Stimulated activated CD4-positive, alpha-beta T cell treated with anti-CD3 and anti-CD28 coated beads, Interleukin-4, amount 100 ng/mL, for 24 hours (primary cell): ENCODE measurements at regions not wholly inside any gene's neighbourhood (a gene's known extent, or its start where the extent isn't known, plus 50 kb on each side); places are given as distances from the start of the nearest gene placed in this dataset.
"Not testable (repeated sequence)": the region's sequence is repeated elsewhere in the genome, so short reads cannot be mapped to it uniquely, and the experiment has no call there.

ENCODE experiments used
- DNase-seq: peaks from one replicate; pipeline ENCODE4 v3.0.0-alpha.2; 2020

DNA sequence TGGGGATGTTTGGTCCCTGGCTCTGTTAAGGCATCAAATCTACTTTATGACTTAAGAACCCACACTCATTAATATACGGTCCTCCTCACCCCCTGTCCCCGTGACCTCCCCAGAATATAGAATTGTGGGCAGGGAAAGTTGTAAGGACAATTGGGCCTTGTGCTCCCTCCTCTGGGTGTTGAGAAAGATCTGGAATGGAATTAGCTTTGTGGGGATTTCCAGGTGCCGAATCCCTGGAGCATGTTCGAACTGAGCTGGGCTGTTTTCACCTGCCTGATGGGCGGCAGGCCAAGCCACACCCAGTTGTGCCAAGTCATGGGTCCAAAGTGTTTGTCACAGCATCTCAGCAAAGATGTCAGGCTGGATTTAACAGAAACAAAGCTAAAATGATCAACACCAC is 349.3 kb upstream of the KLF3 start:
- DNase-seq: no peak

DNA sequence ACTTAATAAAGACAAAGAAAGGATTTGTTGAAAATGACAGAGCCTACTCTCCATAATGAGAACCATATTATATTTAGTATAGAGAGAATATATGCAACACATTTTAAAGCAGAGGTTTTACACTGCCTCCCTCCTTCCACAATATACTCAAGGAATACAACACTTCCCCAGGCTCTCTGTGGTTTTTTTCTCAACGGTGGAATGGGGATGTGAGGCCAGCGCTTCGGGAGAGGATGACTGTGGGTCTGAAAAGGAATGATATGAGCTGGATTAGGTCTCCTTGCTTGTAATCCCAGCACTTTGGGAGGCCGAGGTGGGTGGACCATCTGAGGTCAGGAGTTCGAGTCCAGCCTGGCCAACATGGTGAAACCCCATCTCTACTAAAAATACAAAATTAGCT is 348.7 kb upstream of the KLF3 start:
- DNase-seq: no peak

DNA sequence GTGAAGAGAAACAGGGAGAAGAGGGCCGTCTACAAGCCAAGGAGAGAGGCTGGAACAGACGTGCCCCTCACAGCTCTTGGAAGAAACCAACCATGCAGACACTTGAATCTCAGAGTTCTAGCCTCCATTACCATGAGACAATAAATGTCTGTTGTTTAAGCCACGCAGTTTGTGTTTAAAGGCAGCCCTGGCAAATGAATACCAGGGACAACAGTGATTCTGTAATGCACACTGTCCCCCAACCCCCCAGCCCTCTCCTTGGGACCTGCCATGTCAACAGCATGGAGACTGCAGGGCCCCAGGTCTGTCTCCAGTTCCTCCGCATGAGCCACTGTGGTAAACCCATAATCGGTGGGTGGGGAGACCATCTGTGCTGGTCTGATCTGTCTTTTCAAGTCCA is 348.0 kb upstream of the KLF3 start:
- no peak for DNase-seq

DNA sequence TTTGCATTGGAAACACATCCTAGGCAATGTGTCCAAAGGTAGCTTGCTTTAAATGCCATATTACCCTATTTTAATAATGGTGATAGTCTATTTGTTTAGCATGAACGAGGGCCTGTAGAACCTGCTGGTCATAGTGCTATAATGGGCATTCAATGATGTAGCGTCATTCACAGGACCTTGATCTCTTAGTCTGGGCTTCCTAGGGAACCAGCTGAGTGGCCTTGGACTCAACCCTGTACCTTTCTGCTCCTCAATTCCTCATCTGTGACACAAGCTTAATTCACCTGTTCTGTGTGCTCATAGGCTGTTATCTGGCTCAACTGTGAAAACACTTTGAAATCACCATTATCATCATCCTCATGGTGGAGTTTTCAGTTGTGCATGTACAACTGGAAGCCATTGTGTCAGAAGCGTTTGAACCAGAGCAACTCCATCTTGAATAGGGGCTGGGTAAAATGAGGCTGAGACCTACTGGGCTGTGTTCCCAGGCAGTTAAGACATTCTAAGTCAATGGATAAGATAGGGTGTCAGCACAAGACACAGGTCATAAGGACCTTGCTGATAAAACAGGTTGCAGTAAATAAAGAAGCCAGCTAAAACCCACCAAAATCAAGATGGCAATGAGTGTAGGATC is 346.8 kb upstream of the KLF3 start:
- no peak for DNase-seq

DNA sequence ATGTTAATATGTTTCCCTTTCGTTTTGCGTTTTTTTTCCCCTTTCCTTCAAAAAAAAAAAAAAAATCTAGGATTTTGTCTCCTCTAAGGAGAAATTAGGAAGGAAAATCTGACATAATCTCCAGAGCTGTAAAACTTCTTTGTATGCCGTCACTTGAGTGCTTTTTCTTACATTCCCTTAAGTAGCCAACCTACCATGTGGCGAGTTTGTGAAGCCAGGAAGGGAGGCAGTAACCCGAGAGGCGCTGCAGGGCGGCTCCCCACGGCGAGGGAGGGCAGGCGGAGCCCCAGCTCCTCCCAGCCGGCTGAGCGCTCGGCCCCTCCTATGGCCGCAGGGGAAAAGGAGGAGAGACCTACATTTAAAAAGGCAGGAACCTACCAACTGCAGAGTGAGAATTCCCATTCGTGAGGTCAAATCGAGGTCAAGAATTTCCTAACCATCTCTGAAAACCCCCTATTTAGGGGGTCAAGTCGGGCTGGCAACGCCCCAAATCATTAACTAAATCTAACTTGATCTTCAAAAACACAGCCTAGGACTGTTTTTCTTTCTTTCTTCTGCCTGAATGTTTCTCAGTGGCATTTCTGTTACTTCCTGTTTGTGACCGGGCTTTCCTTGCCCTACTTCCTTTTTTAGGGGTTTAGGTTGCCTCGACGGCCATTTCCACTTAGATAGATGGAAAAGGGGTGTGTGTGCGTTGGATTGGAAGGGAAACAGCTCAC is 345.1 kb upstream of the KLF3 start:
- DNase-seq: peak; percentile 71

DNA sequence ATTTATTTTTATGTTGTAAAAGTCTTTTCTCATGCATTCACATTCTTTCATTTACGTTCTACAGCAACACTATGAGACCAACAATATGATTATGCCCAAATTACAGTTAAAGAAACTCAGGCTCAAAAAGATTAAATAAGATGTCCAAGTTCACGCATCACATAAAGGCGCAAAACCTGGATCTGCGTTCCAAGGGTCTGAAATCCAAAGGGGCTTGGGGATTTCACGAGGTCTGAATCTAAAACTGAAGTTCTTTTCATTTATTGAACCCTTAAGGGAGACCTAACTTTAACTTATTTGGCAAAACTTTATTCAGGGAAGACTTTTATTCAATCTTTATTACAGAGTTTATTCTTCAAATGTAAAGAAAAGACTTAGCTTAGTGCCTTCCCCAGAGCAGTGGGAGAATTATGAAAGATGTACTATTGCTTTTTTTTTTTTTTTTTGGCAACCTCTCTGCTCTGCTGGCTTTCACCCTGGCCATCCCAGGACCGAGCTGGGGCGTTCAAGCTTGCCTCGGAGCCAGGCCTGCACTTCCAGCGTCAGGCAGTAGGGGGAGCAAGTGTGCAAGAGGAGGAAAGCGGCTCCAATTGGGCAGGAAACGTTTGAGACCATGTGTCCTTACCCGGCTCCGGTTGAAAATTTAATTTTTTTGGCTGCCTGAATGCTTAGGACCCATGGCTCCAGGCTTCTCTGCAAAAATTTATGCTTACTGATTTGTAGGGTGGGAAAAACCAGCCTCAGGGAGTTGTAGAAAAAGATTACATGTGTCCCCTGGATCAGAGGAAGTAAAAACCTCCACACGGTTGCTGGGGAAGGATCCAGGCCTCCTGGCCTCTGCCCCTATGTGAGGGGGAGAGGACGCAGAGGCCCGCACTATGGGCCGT is 344.3 kb upstream of the KLF3 start:
- peak; percentile 95 for DNase-seq

DNA sequence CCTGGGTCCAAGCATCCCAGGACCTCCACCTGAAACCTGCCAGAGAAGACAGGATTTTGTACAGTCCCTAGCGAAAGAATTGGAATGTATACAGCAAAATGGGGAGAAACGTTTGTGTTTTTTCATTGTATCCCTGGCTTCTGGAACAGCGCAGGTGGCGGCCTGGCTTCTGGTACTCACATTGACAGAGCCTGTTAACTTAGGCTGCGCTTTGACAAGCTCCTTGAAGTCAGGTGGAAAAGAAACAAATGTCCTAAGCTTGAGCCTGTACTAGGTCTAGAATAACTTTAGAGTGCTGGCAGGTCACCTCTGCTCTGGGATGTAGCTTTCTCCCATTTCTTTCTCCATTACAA is 343.7 kb upstream of the KLF3 start:
- no peak for DNase-seq

DNA sequence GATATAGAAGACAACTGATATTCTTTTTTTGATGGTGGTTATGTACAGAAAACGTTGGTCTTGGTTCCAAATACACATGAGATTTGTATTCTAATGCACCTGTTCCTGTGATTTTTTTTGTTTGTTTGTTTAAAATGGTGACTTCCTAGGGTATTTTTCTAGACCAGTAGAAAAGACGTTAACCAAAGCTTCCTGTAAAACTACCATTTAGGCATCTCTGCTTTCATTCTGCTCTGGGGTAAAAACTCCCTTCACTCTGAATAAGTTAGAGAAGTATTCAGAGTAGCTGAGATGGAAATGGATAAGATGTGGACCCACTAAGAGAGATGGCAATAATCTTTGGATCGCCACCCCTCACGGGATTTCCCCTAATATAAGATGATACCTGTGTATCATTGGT is 343.2 kb upstream of the KLF3 start:
- DNase-seq: no peak

DNA sequence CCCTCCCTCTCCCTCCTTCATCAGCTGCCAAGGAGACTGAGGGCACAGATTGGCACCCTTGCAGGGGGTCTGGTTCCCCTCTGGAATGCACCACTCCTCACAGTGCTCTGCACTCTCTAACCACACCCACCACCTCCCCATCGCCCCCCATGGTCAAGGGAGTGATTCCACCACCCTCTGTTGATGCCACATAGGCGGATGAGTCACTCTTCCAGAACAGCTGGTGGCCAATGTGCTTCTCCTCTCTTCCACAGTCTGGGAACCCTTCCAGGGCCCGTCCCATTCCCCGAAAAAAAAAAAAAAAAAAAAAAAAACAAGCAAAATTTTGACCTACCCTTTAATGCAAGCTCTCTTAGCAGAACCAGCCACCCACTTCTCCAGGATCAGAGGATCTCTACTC is 341.3 kb upstream of the KLF3 start:
- DNase-seq: no peak

DNA sequence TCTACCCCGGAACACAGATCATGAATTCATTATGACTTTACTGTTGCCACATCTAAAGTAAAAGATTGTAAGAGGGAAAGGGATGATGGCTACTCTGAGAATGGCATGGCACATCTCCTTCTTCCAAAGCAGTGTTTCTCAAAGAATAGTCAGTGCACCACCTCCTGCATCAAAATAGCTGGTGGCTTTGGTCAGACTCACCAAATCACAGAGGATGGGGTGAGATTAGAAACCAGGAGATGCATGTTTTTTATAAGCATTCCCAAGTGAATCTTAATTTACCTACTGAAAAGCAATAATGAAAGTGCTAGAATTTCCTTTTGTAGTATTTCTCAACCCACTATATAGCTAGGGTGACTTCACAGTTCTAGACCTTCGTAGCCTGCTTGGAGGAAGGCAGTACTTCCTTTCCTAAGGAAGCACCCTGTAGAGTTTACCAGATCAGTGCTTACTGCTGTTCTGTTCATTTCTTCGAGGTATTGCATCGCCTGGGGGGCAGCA is 340.8 kb upstream of the KLF3 start:
- DNase-seq: no peak

DNA sequence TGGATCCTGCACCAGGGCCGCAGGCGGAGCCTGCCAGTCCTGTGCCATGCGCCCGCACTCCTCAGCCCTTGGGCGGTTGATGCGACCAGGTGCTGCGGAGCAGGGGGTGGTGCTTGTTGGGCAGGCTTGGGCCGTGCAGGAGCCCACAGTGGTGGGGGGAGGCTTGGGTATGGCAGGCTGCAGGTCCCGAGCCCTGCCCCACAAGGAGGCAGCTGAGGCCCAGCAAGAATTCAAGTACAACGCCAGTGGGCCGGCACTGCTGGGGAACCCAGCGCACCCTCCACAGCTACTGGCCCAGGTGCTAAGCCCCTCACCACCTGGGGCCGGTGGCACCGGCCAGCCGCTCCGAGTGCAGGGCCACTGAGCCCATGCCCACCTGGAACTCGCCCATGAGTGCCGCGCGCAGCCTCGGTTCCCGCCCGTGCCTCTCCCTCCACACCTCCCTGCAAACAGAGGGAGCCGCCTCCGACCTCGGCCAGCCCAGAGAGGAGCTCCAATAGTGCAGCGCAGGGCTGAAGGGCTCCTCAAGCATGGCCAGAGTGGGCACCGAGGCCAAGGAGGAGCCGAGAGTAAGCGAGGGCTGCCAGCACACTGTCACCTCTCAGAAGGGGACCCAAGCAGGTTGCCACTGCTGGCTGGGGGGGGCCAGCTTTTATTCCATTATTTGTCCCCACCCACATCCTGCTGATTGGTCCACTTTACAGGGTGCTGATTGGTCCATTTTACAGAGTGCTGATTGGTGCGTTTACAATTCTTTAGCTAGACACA is 339.0 kb upstream of the KLF3 start:
- no peak for DNase-seq

DNA sequence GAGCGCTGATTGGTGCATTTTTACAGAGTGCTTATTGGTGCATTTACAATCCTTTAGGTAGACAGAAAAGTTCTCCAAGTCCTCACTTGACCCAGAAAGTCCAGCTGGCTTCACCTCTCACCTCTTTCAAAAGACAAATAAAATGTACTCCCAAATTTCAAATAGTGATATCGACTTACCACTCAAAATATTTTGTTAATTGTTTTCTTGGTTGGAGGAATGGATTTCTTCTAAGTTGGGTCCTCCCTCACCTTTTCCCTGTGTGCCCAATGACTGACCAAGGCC is 338.4 kb upstream of the KLF3 start:
- DNase-seq: no peak

DNA sequence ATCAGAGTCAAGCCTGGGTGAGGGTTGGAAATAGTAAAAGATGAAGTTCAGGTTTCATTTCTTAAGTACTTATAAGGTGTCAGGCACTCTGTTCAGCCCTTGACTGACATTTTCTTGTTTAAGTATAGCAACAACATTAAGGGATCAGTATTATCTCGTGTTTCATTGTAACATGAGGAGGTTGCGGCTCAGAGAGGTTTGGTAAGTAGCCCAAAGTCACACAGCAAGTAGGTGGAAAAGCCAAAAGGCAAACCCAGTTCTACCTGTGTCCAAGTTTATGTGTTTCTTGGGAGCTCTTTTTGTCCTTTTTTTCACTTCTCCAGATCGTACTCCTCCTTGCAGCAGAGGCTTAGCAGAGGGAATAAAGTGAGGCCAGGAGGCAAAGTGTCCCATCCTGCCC is 337.5 kb upstream of the KLF3 start:
- DNase-seq: no peak

DNA sequence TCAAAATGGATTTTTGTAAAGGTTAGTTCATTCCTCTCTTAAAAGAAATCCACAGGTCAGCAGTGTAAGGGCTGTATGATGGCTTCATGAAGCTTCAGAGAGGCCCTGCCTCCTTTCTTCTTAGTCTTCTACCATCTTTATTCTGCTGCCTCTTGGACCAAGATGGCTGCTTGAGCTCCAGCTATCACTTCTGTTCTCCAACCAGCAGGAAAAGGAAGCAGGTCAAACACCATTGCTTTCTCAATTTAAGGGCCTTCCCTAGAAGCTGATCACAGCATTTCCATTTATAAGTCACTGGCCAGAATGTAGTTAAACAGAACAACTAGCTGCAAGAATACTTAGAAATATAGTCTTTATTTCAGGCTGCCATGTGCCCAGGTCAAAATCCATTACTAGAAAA is 336.8 kb upstream of the KLF3 start:
- no peak for DNase-seq

DNA sequence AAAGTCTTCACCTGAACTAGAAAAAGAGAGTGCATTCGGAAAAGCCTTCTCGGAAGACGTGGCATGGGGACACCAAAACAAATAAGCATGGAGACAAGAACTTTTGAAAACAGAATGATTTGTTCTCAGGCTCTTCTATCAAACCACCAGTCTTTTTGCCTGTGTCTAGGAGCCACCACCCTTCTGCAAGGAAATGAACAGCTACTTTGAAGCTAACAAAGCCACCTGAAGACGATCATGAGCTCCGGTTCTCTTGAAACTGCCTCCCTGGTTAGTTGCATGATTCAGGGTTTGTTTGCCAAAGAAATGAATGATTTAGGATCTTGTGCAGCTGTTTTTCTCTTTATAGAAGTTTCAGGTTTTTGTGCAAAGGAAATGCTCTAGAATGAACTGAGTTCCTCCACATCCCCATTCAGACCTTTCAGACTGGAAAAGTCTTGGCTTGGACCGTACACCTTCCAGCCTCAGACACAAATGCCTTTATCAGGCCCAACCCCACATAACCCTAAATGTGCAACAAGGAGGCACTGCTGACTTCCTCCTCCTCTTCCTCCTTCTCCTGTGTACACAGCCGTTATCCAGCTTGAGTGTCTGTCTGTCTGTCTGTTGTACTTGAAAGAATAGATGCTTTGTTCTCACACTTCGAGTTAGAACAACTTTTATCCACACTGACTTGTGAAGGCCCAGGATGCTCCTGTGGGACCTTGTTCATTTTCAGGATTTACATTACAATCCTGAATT is 334.8 kb upstream of the KLF3 start:
- DNase-seq: no peak

DNA sequence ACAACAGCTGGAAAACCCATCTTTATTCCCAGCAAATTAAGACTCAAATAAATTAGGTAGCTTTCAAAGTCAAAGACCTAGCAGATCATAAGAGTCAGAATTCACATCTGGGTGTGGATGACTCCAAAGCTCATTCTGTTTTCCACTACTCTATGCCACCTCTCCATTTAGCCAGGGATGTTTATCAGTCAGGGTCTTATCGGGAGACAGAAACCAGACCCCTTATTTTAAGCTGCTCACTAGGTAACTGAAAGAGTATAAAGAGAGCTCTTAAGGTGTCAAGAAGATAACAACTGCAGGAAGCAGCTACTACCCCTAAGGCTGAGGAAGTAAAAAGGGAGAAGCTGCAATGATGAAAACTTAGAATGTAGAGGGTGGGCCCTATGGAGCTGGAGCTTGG is 333.7 kb upstream of the KLF3 start:
- no peak for DNase-seq

DNA sequence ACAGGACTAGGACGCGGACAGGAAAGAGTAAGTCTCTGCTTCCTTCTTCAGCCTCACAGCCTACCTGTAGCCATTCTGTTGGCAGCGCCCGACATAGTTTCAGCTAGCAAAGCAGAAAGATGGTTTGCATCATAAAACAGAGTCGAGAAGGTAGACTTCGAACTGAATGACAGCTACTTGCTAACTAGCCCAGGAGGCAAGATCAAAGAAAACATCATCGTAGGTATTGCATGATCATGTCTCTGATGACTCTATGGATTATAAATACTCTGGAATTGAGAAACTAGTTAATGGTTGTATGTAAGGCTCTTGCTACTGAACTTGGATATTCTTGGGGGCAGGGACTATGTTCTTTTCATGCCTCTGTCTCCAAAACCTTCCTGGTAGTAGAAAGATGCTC is 333.1 kb upstream of the KLF3 start:
- no peak for DNase-seq

DNA sequence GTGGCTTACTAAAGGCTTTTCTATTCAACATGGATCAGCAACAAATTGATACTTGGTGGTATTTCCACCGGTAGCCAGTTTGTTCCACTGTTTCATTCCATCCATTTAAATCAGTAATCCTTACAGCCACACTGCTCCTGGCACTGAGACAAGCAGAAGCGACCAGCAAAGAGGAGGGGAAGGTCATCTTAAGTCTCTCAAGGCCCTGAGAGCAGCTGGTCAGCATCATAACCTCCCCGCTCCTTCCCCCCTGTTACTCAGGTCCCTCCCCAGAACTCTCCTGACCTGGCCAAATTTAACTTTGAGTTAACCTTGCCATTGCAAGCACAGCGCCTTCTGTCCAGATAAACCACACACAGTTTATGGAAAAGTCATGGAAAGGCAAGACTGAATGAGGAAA is 331.3 kb upstream of the KLF3 start:
- DNase-seq: no peak

DNA sequence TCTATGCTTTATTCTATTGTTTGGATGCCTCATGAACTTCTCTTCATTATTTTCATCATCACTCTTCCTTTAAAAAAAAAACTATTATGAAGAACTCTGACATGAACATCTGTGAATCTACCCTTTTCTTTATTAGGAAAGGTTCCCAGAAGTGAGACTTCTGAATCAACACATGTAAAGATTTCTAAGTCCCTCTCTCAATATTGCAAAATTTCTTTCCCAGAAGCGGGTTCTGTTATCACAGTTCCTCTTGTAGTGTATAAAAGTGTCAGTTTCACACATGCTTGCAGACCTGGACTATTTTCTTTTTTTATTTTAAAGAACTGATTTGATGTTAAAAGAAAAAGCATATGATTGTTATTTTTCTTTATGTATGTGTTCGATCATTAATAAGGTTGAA is 330.8 kb upstream of the KLF3 start:
- DNase-seq: no peak

DNA sequence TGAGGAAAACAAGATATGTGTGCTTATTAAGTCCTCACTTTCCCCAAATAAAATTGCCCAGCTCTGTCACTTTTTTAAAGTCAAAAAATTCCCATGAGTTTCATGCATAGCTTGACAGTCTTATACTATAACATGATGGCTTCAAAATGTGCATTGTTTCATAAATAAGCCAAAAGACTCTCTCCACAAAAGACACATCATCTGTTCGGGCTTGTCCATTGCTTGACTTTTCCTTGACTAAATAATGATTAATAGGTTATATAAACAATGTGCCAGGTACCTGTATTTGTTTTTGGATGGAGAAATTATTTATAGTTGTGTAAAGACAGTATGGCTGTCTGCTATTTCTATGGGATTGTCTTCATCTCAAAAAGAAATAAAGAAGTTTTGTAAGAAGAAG is 329.2 kb upstream of the KLF3 start:
- no peak for DNase-seq

DNA sequence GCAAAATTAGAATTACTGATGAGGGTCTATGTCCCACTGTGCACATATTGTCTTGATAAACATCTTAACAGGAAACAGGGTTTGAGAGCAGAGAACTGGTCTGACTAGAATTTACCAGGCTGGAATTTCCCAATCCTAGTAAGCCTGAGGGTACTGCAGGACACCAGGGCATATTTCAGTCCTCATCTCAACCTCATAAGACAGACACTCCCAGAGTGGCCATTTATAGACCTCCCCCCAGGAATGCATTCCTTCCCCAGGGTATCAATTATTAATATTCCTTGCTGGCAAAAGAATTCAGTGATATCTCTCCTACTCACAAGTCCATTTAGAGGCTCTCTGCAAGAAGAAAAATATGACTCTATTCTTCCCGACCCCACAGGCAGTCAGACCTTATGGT is 325.1 kb upstream of the KLF3 start:
- not testable (repeated sequence) for DNase-seq

DNA sequence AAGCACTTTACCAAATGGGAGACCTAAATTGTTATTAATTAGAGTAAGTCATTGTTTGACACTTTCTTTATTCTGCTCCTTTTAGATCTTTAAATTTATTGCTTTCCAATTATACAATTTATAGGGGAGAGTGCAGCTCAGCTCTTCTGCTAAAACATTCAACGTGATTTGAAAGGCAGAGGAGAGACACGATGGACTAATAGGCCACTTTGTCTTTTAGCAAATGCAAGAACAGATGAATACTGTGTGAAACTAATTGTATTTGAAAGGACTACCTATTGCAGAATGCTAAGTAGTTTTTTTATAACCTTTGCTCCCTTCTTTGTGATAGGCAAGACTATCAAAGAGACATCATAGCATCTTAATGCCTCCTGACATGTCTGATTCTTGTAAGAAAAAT is 320.4 kb upstream of the KLF3 start:
- DNase-seq: no peak

DNA sequence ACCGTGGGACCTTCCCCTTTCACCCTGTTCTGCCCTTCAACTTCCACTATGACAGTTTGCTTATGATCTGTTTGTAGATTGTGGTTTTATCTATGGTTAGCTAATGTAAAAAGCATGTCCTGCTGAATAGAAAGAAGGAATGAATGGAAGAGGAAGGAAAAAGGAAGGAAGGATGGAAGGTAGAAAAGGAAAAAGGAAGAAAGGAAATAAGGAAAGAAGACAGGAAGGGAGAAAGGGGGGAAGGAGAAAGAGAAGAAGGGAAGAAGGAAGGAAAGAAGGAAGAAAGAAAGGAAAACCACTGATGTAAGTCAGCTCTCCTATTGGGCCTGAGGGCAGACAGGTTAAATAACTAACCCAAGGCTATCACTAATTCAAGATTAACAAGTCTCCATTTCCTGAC is 319.1 kb upstream of the KLF3 start:
- no peak for DNase-seq
